HEK293 (cell line): ENCODE measurements at regions not wholly inside any gene's neighbourhood (a gene's known extent, or its start where the extent isn't known, plus 50 kb on each side); places are given as distances from the start of the nearest gene placed in this dataset.

ENCODE experiments used
- CTCF ChIA-PET: fragments of 350-600 bp; formaldehyde crosslinking; extraction: SDS; loops from one replicate; lab custom pipeline; 2021; ENCODE audit warnings: antibody characterized with exemption; lab: Yijun Ruan, JAX
- POLR2A ChIA-PET: fragments of 300-600 bp; formaldehyde crosslinking; extraction: SDS; loops from one replicate; lab custom pipeline; 2020; ENCODE audit warnings: antibody characterized with exemption, inconsistent platforms; lab: Yijun Ruan, JAX
- H3K27ac ChIP-seq: fragments of 200-500 bp; sonication (Bioruptor generic); 2 replicates; pipeline ENCODE4 v1.5.1; 2014; ENCODE audit warnings: low read depth, low read length, control low read depth, inconsistent platforms; ENCODE audit errors: extremely low read depth
- H3K36me3 ChIP-seq, 2 experiments: fragments of 200-500 bp in 1 of 2; sonication (Bioruptor generic) in 1 of 2; 1 replicate in 1 of 2; 2 replicates in 1 of 2; pipeline ENCODE4 v1.5.1; 2014 to 2017; ENCODE audit warnings: inconsistent platforms in 2 of 2, low read length in 2 of 2; ENCODE audit not compliant: control insufficient read depth in 2 of 2, insufficient read depth in 1 of 2
- H3K4me1 ChIP-seq: fragments of 200-500 bp; sonication (Bioruptor generic); 2 replicates; pipeline ENCODE4 v1.5.1; 2014; ENCODE audit warnings: mild to moderate bottlenecking, low read length, inconsistent platforms; ENCODE audit not compliant: control insufficient read depth, insufficient read depth
- H3K4me3 ChIP-seq: 2 replicates; pipeline ENCODE4 v1.5.1; 2011; ENCODE audit warnings: low read depth, mild to moderate bottlenecking, control low read depth, low read length, moderate library complexity
- H3K9me3 ChIP-seq: fragments of 200-500 bp; sonication (Bioruptor generic); 2 replicates; pipeline ENCODE4 v1.5.1; 2014; ENCODE audit warnings: low read depth, low read length, inconsistent platforms; ENCODE audit not compliant: control insufficient read depth, insufficient read depth
- GLI4 ChIP-seq: fragments of 450-650 bp; formaldehyde crosslinking; IDR thresholded peaks from 2 replicates; pipeline ENCODE4 v1.5.1; 2016; ENCODE audit warnings: missing biosample characterization, missing genetic modification characterization
- HOXC10 ChIP-seq: sonication (generic); formaldehyde crosslinking; IDR thresholded peaks from 2 replicates; pipeline ENCODE4 v1.8.1; 2023; ENCODE audit warnings: mild to moderate bottlenecking, missing genetic modification reagents
- KLF8 ChIP-seq: fragments of 450-650 bp; formaldehyde crosslinking; IDR thresholded peaks from 2 replicates; pipeline ENCODE4 v1.5.1; 2016; ENCODE audit warnings: missing biosample characterization, missing genetic modification characterization
- SETDB1 ChIP-seq: IDR thresholded peaks from one replicate; pipeline ENCODE4 v1.6.1; 2017; ENCODE audit warnings: mild to moderate bottlenecking, low read length, moderate library complexity, mixed read lengths; ENCODE audit not compliant: insufficient read length
- ZBTB21 ChIP-seq: fragments of 450-650 bp; formaldehyde crosslinking; IDR thresholded peaks from 2 replicates; pipeline ENCODE4 v1.5.1; 2017; ENCODE audit warnings: missing biosample characterization, missing genetic modification characterization
- ZBTB8A ChIP-seq: fragments of 450-650 bp; formaldehyde crosslinking; IDR thresholded peaks from 2 replicates; pipeline ENCODE4 v1.5.1; 2016; ENCODE audit warnings: missing biosample characterization, missing genetic modification characterization
- ZNF132 ChIP-seq: fragments of 450-650 bp; formaldehyde crosslinking; IDR thresholded peaks from 2 replicates; pipeline ENCODE4 v1.5.1; 2017; ENCODE audit warnings: missing biosample characterization, missing genetic modification characterization, borderline replicate concordance
- ZNF19 ChIP-seq: fragments of 450-650 bp; formaldehyde crosslinking; IDR thresholded peaks from 2 replicates; pipeline ENCODE4; 2016; ENCODE audit warnings: missing biosample characterization, missing genetic modification characterization, low read depth
- ZNF274 ChIP-seq, 2 experiments: fragments of 200-500 bp in 1 of 2; fragments of 450-650 bp in 1 of 2; sonication (Bioruptor generic) in 1 of 2; formaldehyde crosslinking in 1 of 2; IDR thresholded peaks; 2 replicates each; pipeline versions ENCODE4 v1.5.1 to v1.6.1; 2014 to 2016; ENCODE audit warnings: borderline replicate concordance in 1 of 2, inconsistent platforms in 1 of 2, low read length in 1 of 2, missing biosample characterization in 1 of 2, missing genetic modification characterization in 1 of 2
- ZNF280D ChIP-seq: fragments of 450-650 bp; formaldehyde crosslinking; IDR thresholded peaks from 2 replicates; pipeline ENCODE4 v1.5.1; 2016; ENCODE audit warnings: missing biosample characterization, missing genetic modification characterization
- ZNF335 ChIP-seq: fragments of 450-650 bp; formaldehyde crosslinking; conservative IDR thresholded peaks from 2 replicates; pipeline ENCODE4 v1.5.1; 2016; ENCODE audit warnings: missing biosample characterization, missing genetic modification characterization
- ZNF433 ChIP-seq: fragments of 450-650 bp; formaldehyde crosslinking; IDR thresholded peaks from 2 replicates; pipeline ENCODE4 v1.5.1; 2016; ENCODE audit warnings: missing biosample characterization, missing genetic modification characterization, low read depth
- ZNF701 ChIP-seq: fragments of 450-650 bp; formaldehyde crosslinking; IDR thresholded peaks from 2 replicates; pipeline ENCODE4 v1.5.1; 2016; ENCODE audit warnings: missing biosample characterization, missing genetic modification characterization
- ZNF777 ChIP-seq: fragments of 450-650 bp; formaldehyde crosslinking; IDR thresholded peaks from 2 replicates; pipeline ENCODE4 v1.5.1; 2017; ENCODE audit warnings: missing biosample characterization, missing genetic modification characterization, borderline replicate concordance
- ZSCAN30 ChIP-seq: fragments of 450-650 bp; IDR thresholded peaks from 2 replicates; pipeline ENCODE4 v1.5.1; 2018; ENCODE audit warnings: missing biosample characterization, mild to moderate bottlenecking, missing genetic modification characterization, moderate library complexity
- ZSCAN4 ChIP-seq: fragments of 450-650 bp; formaldehyde crosslinking; IDR thresholded peaks from 2 replicates; pipeline ENCODE4 v1.5.1; 2017; ENCODE audit warnings: missing biosample characterization, missing genetic modification characterization

- Histone ChIP-seq H3K9me3 (no peaks in the 10 kb centered on the region), H3K36me3 (no peaks in the 10 kb centered on the region), H3K4me3 (no peak overlapping the region), H3K27ac (no peak overlapping the region), H3K4me1 (no peaks in the 10 kb centered on the region)
- no peak for TF ChIP-seq ZSCAN4 (tag by site-specific recombination)
- no peak for TF ChIP-seq ZNF274 (IDR thresholded peaks at IDR 0.05; ENCODE audit: low read length)
- TF ChIP-seq ZNF274 (tag by site-specific recombination; IDR thresholded peaks at IDR 0.05; ENCODE audit: borderline replicate concordance): no peak
- TF ChIP-seq ZSCAN30 (tag by site-specific recombination): no peak
- no peak for TF ChIP-seq ZNF132 (tag by site-specific recombination)
- TF ChIP-seq ZNF777 (tag by site-specific recombination): no peak
- no peak for TF ChIP-seq ZNF280D (tag by site-specific recombination)
- TF ChIP-seq ZNF335 (tag by site-specific recombination): no peak
- TF ChIP-seq ZNF19: no peak
- TF ChIP-seq ZBTB21 (tag by site-specific recombination): no peak
- no peak for TF ChIP-seq ZNF433 (tag by site-specific recombination)
- TF ChIP-seq HOXC10 (CRISPR knock-in tag): no peak
- TF ChIP-seq ZBTB8A (tag by site-specific recombination): no peak
- TF ChIP-seq, all 188 proteins: peak for 0
- CTCF ChIA-PET: no interaction called here
- POLR2A ChIA-PET: no interaction called here
Observed at GRCh38 chr4:38464328-38464727, 199.7 kb upstream of the KLF3 start.

- H3K27ac ChIP-seq: no peak overlapping the region
- TF ChIP-seq ZNF701 (tag by site-specific recombination): no peak
- TF ChIP-seq KLF8 (tag by site-specific recombination): no peak
- TF ChIP-seq, all 188 proteins: peak for 0
- Histone ChIP-seq H3K9me3 (no peaks in the 10 kb centered on the region), H3K36me3 (no peaks in the 10 kb centered on the region), H3K4me3 (no peak overlapping the region), H3K4me1 (no peaks in the 10 kb centered on the region)
- ChIA-PET CTCF (interaction anchor here (0.6 to 1.0 kb wide), 2 partner anchors 18 to 244 kb away, joined by 5 to 6 read pairs; no protein-coding TSS in a partner anchor), POLR2A (no interaction called here)
Observed at GRCh38 chr4:38466401-38466800, 197.6 kb upstream of the KLF3 start.

- ChIA-PET CTCF (interaction anchor here (0.7 to 1.0 kb wide), 2 partner anchors 18 to 19 kb away, joined by 3 to 5 read pairs; no protein-coding TSS in a partner anchor), POLR2A (no interaction called here)
- H3K9me3 ChIP-seq: no peaks in the 10 kb centered on the region
- no peaks in the 10 kb centered on the region for H3K4me1 ChIP-seq
- no peaks in the 10 kb centered on the region for H3K36me3 ChIP-seq
- peak; percentile 35 for TF ChIP-seq SETDB1
- TF ChIP-seq GLI4 (tag by site-specific recombination): no peak
- no peak overlapping the region for H3K4me3 ChIP-seq
- no peak overlapping the region for H3K27ac ChIP-seq
Observed at GRCh38 chr4:38467296-38467695, 196.7 kb upstream of the KLF3 start.
